ENCODE measurements at regions not wholly inside any gene's neighbourhood (a gene's known extent, or its start where the extent isn't known, plus 50 kb on each side); places are given as distances from the start of the nearest gene placed in this dataset.
"Not testable (repeated sequence)": the region's sequence is repeated elsewhere in the genome, so short reads cannot be mapped to it uniquely, and the experiment has no call there.

GRCh38 chr3:53401154-53401553, 53.8 kb upstream of the DCP1A start:
- Mint-ChIP-seq H3K27ac (no peak overlapping the region), H3K4me1 (no peaks in the 10 kb centered on the region), H3K9me3 (no peaks in the 10 kb centered on the region), H3K36me3 (no peaks in the 10 kb centered on the region), H3K27me3 (peaks cover 30% of the 10 kb centered on the region), H3K4me3 (no peak overlapping the region)
- no peak for DNase-seq
- CTCF ChIA-PET = no interaction called here

GRCh38 chr3:53402326-53402725, 55.0 kb upstream of the DCP1A start:
- H3K9me3 Mint-ChIP-seq = no peaks in the 10 kb centered on the region
- peaks cover 30% of the 10 kb centered on the region for H3K27me3 Mint-ChIP-seq
- H3K4me1 Mint-ChIP-seq = no peaks in the 10 kb centered on the region
- H3K4me3 Mint-ChIP-seq = no peak overlapping the region
- no peaks in the 10 kb centered on the region for H3K36me3 Mint-ChIP-seq
- H3K27ac Mint-ChIP-seq = no peak overlapping the region
- no peak for DNase-seq
- CTCF ChIA-PET = no interaction called here

DNA sequence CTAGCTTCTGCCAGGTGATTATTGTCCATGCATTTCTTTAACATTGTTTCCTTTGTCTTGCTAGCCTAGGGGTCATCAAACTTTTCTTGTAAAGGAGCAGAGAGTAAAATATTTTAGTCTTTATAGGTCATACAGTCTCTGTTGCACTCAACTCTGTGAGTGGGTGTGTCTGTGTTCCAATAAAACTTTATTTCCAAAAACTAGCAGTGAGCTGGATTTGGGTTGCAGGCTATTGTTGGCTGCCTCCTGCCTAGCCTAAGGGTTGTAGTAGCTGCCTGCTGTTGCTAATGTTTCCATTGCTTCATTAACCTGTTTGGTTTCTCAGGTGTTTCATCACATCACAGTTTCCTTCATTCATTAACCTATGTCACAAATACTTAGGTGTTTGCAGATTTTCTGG, 64.0 kb upstream of the DCP1A start:
- Mint-ChIP-seq H3K4me3 (no peak overlapping the region), H3K27me3 (peaks cover 11% of the 10 kb centered on the region), H3K9me3 (peaks cover 10% of the 10 kb centered on the region), H3K27ac (no peak overlapping the region), H3K4me1 (no peaks in the 10 kb centered on the region), H3K36me3 (peaks cover 2% of the 10 kb centered on the region)
- CTCF ChIA-PET = interaction anchor here (1.0 kb wide), 1 partner anchor 36 kb away, joined by 3 read pairs; no protein-coding TSS in a partner anchor
- DNase-seq = no peak

GRCh38 chr3:53412953-53413352, 65.6 kb upstream of the DCP1A start:
- Mint-ChIP-seq H3K27me3 (peaks cover 11% of the 10 kb centered on the region), H3K27ac (no peak overlapping the region), H3K9me3 (peaks cover 10% of the 10 kb centered on the region), H3K4me1 (no peaks in the 10 kb centered on the region), H3K4me3 (no peak overlapping the region), H3K36me3 (peaks cover 2% of the 10 kb centered on the region)
- no peak for DNase-seq
- CTCF ChIA-PET = no interaction called here

GRCh38 chr3:53416530-53416929, 69.2 kb upstream of the DCP1A start:
- no peak for DNase-seq
- no peak overlapping the region for H3K27ac Mint-ChIP-seq
- H3K4me1 Mint-ChIP-seq = no peaks in the 10 kb centered on the region
- CTCF ChIA-PET = no interaction called here
- no peaks in the 10 kb centered on the region for H3K27me3 Mint-ChIP-seq
- H3K9me3 Mint-ChIP-seq = peaks cover 10% of the 10 kb centered on the region
- peaks cover 2% of the 10 kb centered on the region for H3K36me3 Mint-ChIP-seq
- no peak overlapping the region for H3K4me3 Mint-ChIP-seq

GRCh38 chr3:53420831-53421230, 73.5 kb upstream of the DCP1A start:
- no peaks in the 10 kb centered on the region for H3K36me3 Mint-ChIP-seq
- no peak for DNase-seq
- H3K4me1 Mint-ChIP-seq = no peaks in the 10 kb centered on the region
- H3K27me3 Mint-ChIP-seq = no peaks in the 10 kb centered on the region
- CTCF ChIA-PET = no interaction called here
- H3K9me3 Mint-ChIP-seq = no peaks in the 10 kb centered on the region
- H3K4me3 Mint-ChIP-seq = no peak overlapping the region
- H3K27ac Mint-ChIP-seq = no peak overlapping the region

GRCh38 chr3:53422954-53423698, 71.3 kb upstream of the CACNA1D start:
- Mint-ChIP-seq H3K4me3 (no peak overlapping the region), H3K4me1 (no peaks in the 10 kb centered on the region), H3K27ac (no peak overlapping the region), H3K27me3 (no peaks in the 10 kb centered on the region), H3K36me3 (no peaks in the 10 kb centered on the region), H3K9me3 (no peaks in the 10 kb centered on the region)
- DNase-seq = no peak
- CTCF ChIA-PET = no interaction called here

DNA sequence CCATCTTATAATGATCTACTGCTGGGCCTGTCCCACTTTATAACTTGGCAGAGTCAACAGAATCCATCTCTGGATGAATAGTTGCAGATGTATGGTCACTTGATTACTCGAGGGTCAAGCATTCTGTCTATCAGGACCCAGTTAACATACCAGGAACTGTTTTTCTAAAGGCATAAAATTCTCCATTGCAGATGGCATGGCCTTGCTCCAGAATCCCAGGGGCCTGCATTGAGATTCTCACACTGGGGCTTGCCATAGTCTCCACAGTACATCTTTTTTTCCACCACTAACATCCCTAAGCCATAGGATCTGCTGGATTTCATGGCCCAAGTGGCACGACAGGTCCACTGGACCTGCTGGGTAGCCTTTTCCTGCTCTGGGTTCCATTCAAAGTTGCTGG, 68.5 kb upstream of the CACNA1D start:
- DNase-seq = no peak
- Mint-ChIP-seq H3K4me1 (no peaks in the 10 kb centered on the region), H3K27me3 (peaks cover 4% of the 10 kb centered on the region), H3K36me3 (no peaks in the 10 kb centered on the region), H3K4me3 (no peak overlapping the region), H3K9me3 (no peaks in the 10 kb centered on the region), H3K27ac (no peak overlapping the region)
- CTCF ChIA-PET = no interaction called here

DNA sequence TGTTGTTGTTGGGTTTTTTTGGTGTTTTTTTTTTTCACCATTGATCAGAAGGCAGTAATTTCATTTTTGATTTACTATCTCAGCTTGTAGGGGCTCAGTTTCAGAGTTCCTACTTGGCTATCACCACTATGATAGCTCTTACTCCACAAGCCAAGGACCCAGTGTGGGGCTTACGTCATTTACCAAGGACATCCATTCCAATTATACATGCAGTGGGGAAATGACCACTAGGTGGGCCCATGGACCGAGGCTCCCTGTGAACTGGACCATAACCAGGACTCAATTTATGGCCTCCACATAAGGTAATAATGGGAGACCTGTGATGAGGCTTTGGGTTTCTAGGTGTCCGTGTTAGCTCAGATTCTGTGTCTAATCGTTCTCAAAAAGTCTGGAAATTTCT, 67.5 kb upstream of the CACNA1D start:
- H3K4me3 Mint-ChIP-seq = no peak overlapping the region
- no peaks in the 10 kb centered on the region for H3K4me1 Mint-ChIP-seq
- DNase-seq = no peak
- H3K36me3 Mint-ChIP-seq = no peaks in the 10 kb centered on the region
- CTCF ChIA-PET = no interaction called here
- H3K9me3 Mint-ChIP-seq = no peaks in the 10 kb centered on the region
- no peak overlapping the region for H3K27ac Mint-ChIP-seq
- peaks cover 4% of the 10 kb centered on the region for H3K27me3 Mint-ChIP-seq

GRCh38 chr3:53436828-53437227, 57.6 kb upstream of the CACNA1D start:
- CTCF ChIA-PET = no interaction called here
- Mint-ChIP-seq H3K27me3 (peaks cover 9% of the 10 kb centered on the region), H3K27ac (no peak overlapping the region), H3K9me3 (no peaks in the 10 kb centered on the region), H3K4me3 (no peak overlapping the region), H3K36me3 (no peaks in the 10 kb centered on the region), H3K4me1 (no peaks in the 10 kb centered on the region)
- DNase-seq = no peak

DNA sequence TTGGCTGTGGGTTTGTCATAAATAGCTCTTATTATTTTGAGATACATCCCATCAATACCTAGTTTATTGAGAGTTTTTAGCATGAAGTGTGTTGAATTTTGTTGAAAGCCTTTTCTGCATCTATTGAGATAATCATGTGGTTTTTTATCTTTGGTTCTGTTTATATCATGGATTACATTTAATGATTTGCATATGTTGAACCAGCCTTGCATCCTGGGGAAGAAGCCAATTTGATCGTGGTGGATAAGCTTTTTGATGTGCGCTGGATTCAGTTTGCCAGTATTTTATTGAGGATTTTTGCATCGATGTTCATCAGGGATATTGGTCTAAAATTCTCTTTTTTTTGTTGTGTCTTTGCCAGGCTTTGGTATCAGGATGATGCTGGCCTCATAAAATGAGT, 51.5 kb upstream of the CACNA1D start:
- H3K36me3 Mint-ChIP-seq, H3K9me3 Mint-ChIP-seq, H3K4me1 Mint-ChIP-seq, H3K4me3 Mint-ChIP-seq, DNase-seq, CTCF ChIA-PET, H3K27ac Mint-ChIP-seq: not testable (repeated sequence)
- H3K27me3 Mint-ChIP-seq = peaks cover 11% of the 10 kb centered on the region
